H1 (cell line): ENCODE measurements at regions not wholly inside any gene's neighbourhood (a gene's known extent, or its start where the extent isn't known, plus 50 kb on each side); places are given as distances from the start of the nearest gene placed in this dataset.

ENCODE experiments used
- EP300 ChIP-seq, 2 experiments: IDR thresholded peaks; 1 replicate in 1 of 2; 2 replicates in 1 of 2; pipeline ENCODE4 v1.6.1; 2011 to 2012; ENCODE audit warnings: low read depth in 2 of 2, low read length in 2 of 2, mild to moderate bottlenecking in 2 of 2, borderline replicate concordance in 1 of 2, inconsistent platforms in 1 of 2, moderate library complexity in 1 of 2
- HDAC6 ChIP-seq: IDR thresholded peaks from one replicate; pipeline ENCODE4 v1.7.1; 2012; ENCODE audit warnings: low read depth, mild to moderate bottlenecking, inconsistent platforms, low read length, moderate library complexity
- MAFK ChIP-seq: IDR thresholded peaks from 2 replicates; pipeline ENCODE4 v1.6.1; 2012; ENCODE audit warnings: low read depth, mild to moderate bottlenecking, improper control_type of control experiment, low read length
- POU5F1 ChIP-seq: IDR thresholded peaks from 2 replicates; pipeline ENCODE4 v1.6.1; 2011; ENCODE audit warnings: low read depth, mild to moderate bottlenecking, low read length, moderate library complexity
- RBBP5 ChIP-seq: IDR thresholded peaks from 2 replicates; pipeline ENCODE4 v1.7.1; 2012; ENCODE audit warnings: low read depth, mild to moderate bottlenecking, inconsistent platforms, low read length, moderate library complexity, borderline replicate concordance
- SIX5 ChIP-seq: IDR thresholded peaks from 2 replicates; pipeline ENCODE4 v1.6.1; 2011; ENCODE audit warnings: mild to moderate bottlenecking, low read depth, low read length
- SP4 ChIP-seq: IDR thresholded peaks from 2 replicates; pipeline ENCODE4 v1.6.1; 2012; ENCODE audit warnings: low read length, inconsistent platforms
- TF ChIP-seq, protein P1 (sequence below): IDR thresholded peaks from 2 replicates; pipeline ENCODE4 v1.6.1; 2012; ENCODE audit warnings: inconsistent platforms

DNA sequence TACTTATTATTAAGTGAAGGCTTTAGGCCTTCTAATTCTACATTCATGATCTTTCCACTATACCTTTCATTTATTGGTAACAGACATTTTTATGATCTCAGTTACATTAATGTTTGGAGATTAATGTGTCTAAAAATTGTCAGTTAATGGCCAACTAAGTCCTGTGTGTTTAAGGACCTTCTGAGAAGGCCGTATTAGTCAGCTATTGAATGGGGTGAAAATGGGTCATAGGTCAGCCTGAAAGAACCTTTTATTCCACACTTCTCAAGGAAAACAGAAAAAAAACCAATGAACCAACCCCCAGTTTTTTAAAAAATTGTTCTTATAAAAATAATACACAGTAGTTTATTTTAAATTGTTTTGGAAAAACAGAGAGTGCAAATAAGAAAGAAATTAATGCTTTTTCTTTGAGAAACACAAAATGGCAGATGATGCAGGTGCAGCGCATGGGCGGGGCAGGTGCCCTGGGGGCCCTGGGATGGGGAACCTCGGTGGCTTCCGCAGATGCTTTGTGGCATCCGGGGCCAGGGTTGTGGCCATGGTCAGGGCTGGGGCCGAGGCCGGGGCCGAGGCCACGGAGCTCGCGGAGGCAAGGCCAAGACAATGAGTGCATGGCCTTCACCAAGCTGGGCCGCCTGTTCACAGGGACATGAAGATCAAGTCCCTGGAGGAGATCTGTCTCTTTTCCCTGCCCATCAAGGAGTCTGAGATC, 141.9 kb downstream of the SPATA31D1 start (continued):
- TF ChIP-seq, protein P1, sequence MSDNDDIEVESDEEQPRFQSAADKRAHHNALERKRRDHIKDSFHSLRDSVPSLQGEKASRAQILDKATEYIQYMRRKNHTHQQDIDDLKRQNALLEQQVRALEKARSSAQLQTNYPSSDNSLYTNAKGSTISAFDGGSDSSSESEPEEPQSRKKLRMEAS: no peak
- TF ChIP-seq SP4 (no peak), MAFK (no peak), HDAC6 (no peak), EP300 (IDR thresholded peaks at IDR 0.05; ENCODE audit: borderline replicate concordance in 1 of 2, low read depth in 2 of 2, low read length in 2 of 2) (no peak), RBBP5 (no peak), POU5F1 (no peak), SIX5 (no peak)
- TF ChIP-seq, all 59 proteins: peak for 0
